GM18861 (cell line): ENCODE measurements at regions not wholly inside any gene's neighbourhood (a gene's known extent, or its start where the extent isn't known, plus 50 kb on each side); places are given as distances from the start of the nearest gene placed in this dataset.
"Not testable (repeated sequence)": the region's sequence is repeated elsewhere in the genome, so short reads cannot be mapped to it uniquely, and the experiment has no call there.

Source experiments
- ATAC-seq: cut with Tn5 transposase; IDR thresholded peaks from one replicate; pipeline ENCODE4 v1.9.1; 2021; ENCODE audit not compliant: unreplicated experiment

GRCh38 chr17:21514567-21514966 is 138.4 kb downstream of the KCNJ12 start:
- ATAC-seq = not testable (repeated sequence)

GRCh38 chr17:21517538-21518293 is 141.6 kb downstream of the KCNJ12 start:
- ATAC-seq = no peak

GRCh38 chr17:21522755-21523336 is 146.7 kb downstream of the KCNJ12 start:
- ATAC-seq = no peak

GRCh38 chr17:21523497-21524210 is 147.5 kb downstream of the KCNJ12 start:
- ATAC-seq = no peak

- ATAC-seq = no peak
Observed at GRCh38 chr17:21524211-21524591, 148.0 kb downstream of the KCNJ12 start.

- no peak for ATAC-seq
Observed at GRCh38 chr17:21525464-21526130, 149.4 kb downstream of the KCNJ12 start.

- no peak for ATAC-seq
Observed at GRCh38 chr17:21528031-21528695, 152.0 kb downstream of the KCNJ12 start.

GRCh38 chr17:21530311-21530710 is 154.2 kb downstream of the KCNJ12 start:
- ATAC-seq = no peak

GRCh38 chr17:21530841-21531240 is 154.7 kb downstream of the KCNJ12 start:
- no peak for ATAC-seq

GRCh38 chr17:21532763-21533385 is 156.7 kb downstream of the KCNJ12 start:
- no peak for ATAC-seq

GRCh38 chr17:21535686-21536375 is 156.5 kb upstream of the KCNJ18 start:
- ATAC-seq = no peak

- no peak for ATAC-seq
Observed at GRCh38 chr17:21537302-21537701, 155.0 kb upstream of the KCNJ18 start.

GRCh38 chr17:21538615-21539014 is 153.7 kb upstream of the KCNJ18 start:
- ATAC-seq = no peak

- ATAC-seq = no peak
Observed at GRCh38 chr17:21539146-21539545, 153.2 kb upstream of the KCNJ18 start.

GRCh38 chr17:21540502-21540901 is 151.8 kb upstream of the KCNJ18 start:
- no peak for ATAC-seq

- ATAC-seq = no peak
Observed at GRCh38 chr17:21542070-21542469, 150.3 kb upstream of the KCNJ18 start.

- no peak for ATAC-seq
Observed at GRCh38 chr17:21542991-21543390, 149.3 kb upstream of the KCNJ18 start.

GRCh38 chr17:21545064-21545463 is 147.3 kb upstream of the KCNJ18 start:
- ATAC-seq = no peak

GRCh38 chr17:21548236-21548635 is 144.1 kb upstream of the KCNJ18 start:
- no peak for ATAC-seq

- ATAC-seq = no peak
Observed at GRCh38 chr17:21549107-21549687, 143.1 kb upstream of the KCNJ18 start.
